A549 (cell line): ENCODE measurements at regions not wholly inside any gene's neighbourhood (a gene's known extent, or its start where the extent isn't known, plus 50 kb on each side); places are given as distances from the start of the nearest gene placed in this dataset.

Source experiments
- ATAC-seq, 2 experiments: fragments of 200-7000 bp in 1 of 2; fragments of >200 bp in 1 of 2; cut with Nextera tagmentation in 1 of 2; cut with Tn5 transposase in 1 of 2; 3 replicates each; pipeline versions ENCODE4 v1.8.0 to v1.9.1; 2018 to 2020; ENCODE audit warnings: mild to moderate bottlenecking in 1 of 2, moderate library complexity in 1 of 2
- CTCF ChIA-PET: fragments of 300-600 bp; sonication (Branson Sonifier 250); formaldehyde crosslinking; extraction: SDS; loops from one replicate; lab custom pipeline; 2021; ENCODE audit warnings: antibody characterized with exemption, inconsistent platforms; lab: Yijun Ruan, JAX
- POLR2A ChIA-PET: fragments of 350-600 bp; formaldehyde crosslinking; extraction: SDS; loops from one replicate; lab custom pipeline; 2021; ENCODE audit warnings: antibody characterized with exemption, inconsistent platforms; lab: Yijun Ruan, JAX
- DNase-seq, 2 experiments: peaks; one replicate each; pipeline versions ENCODE4 v3.0.0 to v3.0.0-alpha.2; 2011 to 2016; ENCODE audit warnings: low read depth in 1 of 2, low spot score in 1 of 2
- FAIRE-seq: peaks from 2 replicates; lab custom pipeline; 2011; peaks lifted over from hg19 to GRCh38; lab: Jason Lieb, UNC
- H3K27ac ChIP-seq, 2 experiments: fragments of >200 bp; sonication (Bioruptor Twin); formaldehyde crosslinking; 3 replicates each; pipeline ENCODE4 v1.5.1; 2016 to 2017
- H3K4me1 ChIP-seq: fragments of >200 bp; sonication (Bioruptor Twin); formaldehyde crosslinking; 3 replicates; pipeline ENCODE4 v1.6.1; 2016
- H3K4me2 ChIP-seq: fragments of >200 bp; sonication (Bioruptor Twin); formaldehyde crosslinking; 3 replicates; pipeline ENCODE4 v1.6.1; 2016
- H3K4me3 ChIP-seq: fragments of >200 bp; sonication (Bioruptor Twin); formaldehyde crosslinking; 3 replicates; pipeline ENCODE4 v1.5.1; 2016
- H3K9me3 ChIP-seq: fragments of >200 bp; sonication (Bioruptor Twin); formaldehyde crosslinking; 3 replicates; pipeline ENCODE4 v1.6.1; 2016
- ATOH8 ChIP-seq: fragments of 250-450 bp; sonication (Bioruptor Pico); IDR thresholded peaks from 2 replicates; pipeline ENCODE4 v1.5.0; 2020; ENCODE audit warnings: low read depth, mild to moderate bottlenecking, moderate library complexity
- BCL3 ChIP-seq: fragments of >200 bp; sonication (Bioruptor Twin); formaldehyde crosslinking; IDR thresholded peaks from 3 replicates; pipeline ENCODE4 v1.6.1; 2016
- BHLHE40 ChIP-seq: IDR thresholded peaks from 2 replicates; pipeline ENCODE4 v1.6.1; 2012; ENCODE audit warnings: low read depth, low read length, inconsistent platforms
- CHD4 ChIP-seq: fragments of 200-600 bp; sonication (generic); IDR thresholded peaks from 2 replicates; pipeline ENCODE4 v1.6.1; 2016; ENCODE audit warnings: antibody characterized with exemption, mild to moderate bottlenecking, borderline replicate concordance
- E2F6 ChIP-seq: IDR thresholded peaks from 2 replicates; pipeline ENCODE4 v1.6.1; 2012; ENCODE audit warnings: low read depth, borderline replicate concordance
- ELK1 ChIP-seq: fragments of 150-350 bp; IDR thresholded peaks from 2 replicates; pipeline ENCODE4 v1.6.1; 2014; ENCODE audit warnings: low read depth, mild to moderate bottlenecking, low read length
- EP300 ChIP-seq, 2 experiments: fragments of >200 bp; sonication (Bioruptor Twin); formaldehyde crosslinking; IDR thresholded peaks; 2 replicates in 1 of 2; 3 replicates in 1 of 2; pipeline ENCODE4 v1.6.1; 2016 to 2017
- ESRRA ChIP-seq: fragments of 150-350 bp; IDR thresholded peaks from 2 replicates; pipeline ENCODE4 v1.6.1; 2014; ENCODE audit warnings: mild to moderate bottlenecking, low read length, borderline replicate concordance
- FOSB ChIP-seq: fragments of 250-450 bp; sonication (Bioruptor Pico); IDR thresholded peaks from 2 replicates; pipeline ENCODE4 v1.5.0; 2020; ENCODE audit warnings: mild to moderate bottlenecking, moderate library complexity
- FOXS1 ChIP-seq: fragments of 250-450 bp; sonication (Bioruptor Pico); IDR thresholded peaks from 2 replicates; pipeline ENCODE4 v1.5.0; 2020; ENCODE audit warnings: mild to moderate bottlenecking, moderate library complexity
- GATA3 ChIP-seq: IDR thresholded peaks from 2 replicates; pipeline ENCODE4 v1.6.1; 2012; ENCODE audit warnings: borderline replicate concordance
- HMGXB4 ChIP-seq: fragments of 250-450 bp; sonication (Bioruptor Pico); IDR thresholded peaks from 2 replicates; pipeline ENCODE4 v1.5.0; 2021; ENCODE audit warnings: mild to moderate bottlenecking, moderate library complexity, borderline replicate concordance
- JUN ChIP-seq, 2 experiments: fragments of >200 bp; sonication (Bioruptor Twin); formaldehyde crosslinking; IDR thresholded peaks; 2 replicates in 1 of 2; 3 replicates in 1 of 2; pipeline ENCODE4 v1.6.1; 2016 to 2017
- MAFK ChIP-seq: fragments of 450-650 bp; IDR thresholded peaks from 2 replicates; pipeline ENCODE4 v1.6.1; 2014; ENCODE audit not compliant: partially characterized antibody
- NFE2L2 ChIP-seq: fragments of 150-350 bp; conservative IDR thresholded peaks from 2 replicates; pipeline ENCODE4 v1.6.1; 2014; ENCODE audit warnings: low read length
- PBX3 ChIP-seq: IDR thresholded peaks from 2 replicates; pipeline ENCODE4 v1.6.1; 2012
- RARB ChIP-seq: fragments of 250-450 bp; sonication (Bioruptor Pico); IDR thresholded peaks from 2 replicates; pipeline ENCODE4 v1.8.0; 2021; ENCODE audit warnings: mild to moderate bottlenecking, moderate library complexity
- RCOR1 ChIP-seq: fragments of 150-350 bp; IDR thresholded peaks from 2 replicates; pipeline ENCODE4 v1.6.1; 2014; ENCODE audit warnings: antibody characterized with exemption, low read length, low read depth
- RFX5 ChIP-seq: fragments of 450-650 bp; IDR thresholded peaks from 2 replicates; pipeline ENCODE4 v1.7.1; 2014; ENCODE audit warnings: antibody characterized with exemption, mild to moderate bottlenecking, moderate library complexity
- SMC3 ChIP-seq: fragments of >200 bp; sonication (Bioruptor Twin); formaldehyde crosslinking; IDR thresholded peaks from 3 replicates; pipeline ENCODE4 v1.6.1; 2018; ENCODE audit warnings: inconsistent platforms
- TP53 ChIP-seq: fragments of 250-450 bp; sonication (Bioruptor Pico); IDR thresholded peaks from 2 replicates; pipeline ENCODE4 v1.5.0; 2021; ENCODE audit warnings: mild to moderate bottlenecking, moderate library complexity
- WGBS: methylation state at CpG from one replicate; pipeline ENCODE4 v1.1.6; 2017; ENCODE audit errors: missing lambda C conversion rate; 5-methylcytosine and 5-hydroxymethylcytosine counted together

- ChIA-PET POLR2A (no interaction called here), CTCF (interaction anchor here (1.1 kb wide), 1 partner anchor 13 kb away, joined by 3 read pairs; no protein-coding TSS in a partner anchor)
- DNase-seq (no peak), ATAC-seq (no peak), FAIRE-seq (no peak)
- Histone ChIP-seq H3K4me2 (no peak overlapping the region), H3K4me1 (no peaks in the 10 kb centered on the region), H3K9me3 (no peaks in the 10 kb centered on the region), H3K27ac (no peak overlapping the region), H3K4me3 (no peak overlapping the region)
- WGBS, result 17% methylated on average over 5 of the region's 5 CpGs
- TF ChIP-seq PBX3 (no peak), E2F6 (no peak), CHD4 (no peak), GATA3 (no peak), TP53 (CRISPR knock-in tag) (no peak), BCL3 (no peak), FOSB (CRISPR knock-in tag) (no peak), BHLHE40 (no peak), NFE2L2 (no peak), RFX5 (no peak), EP300 (IDR thresholded peaks at IDR 0.05) (no peak), RCOR1 (no peak), SMC3 (no peak), JUN (IDR thresholded peaks at IDR 0.05) (no peak), ELK1 (no peak), RARB (no peak)
These were observed 445.4 kb downstream of the GALC start for GRCh38 chr14:87547536-87547935.

- CTCF ChIA-PET, result no interaction called here
- Histone ChIP-seq H3K9me3 (no peaks in the 10 kb centered on the region), H3K4me3 (no peak overlapping the region), H3K4me2 (no peak overlapping the region), H3K4me1 (no peaks in the 10 kb centered on the region), H3K27ac (no peak overlapping the region)
- no peak for ATAC-seq
- POLR2A ChIA-PET, result no interaction called here
- no peak for DNase-seq
- TF ChIP-seq HMGXB4 (CRISPR knock-in tag) (no peak), ESRRA (no peak), MAFK (no peak)
- WGBS, result 9% methylated on average over 5 of the region's 5 CpGs
- FAIRE-seq, result no peak
These were observed 450.7 kb downstream of the GALC start for GRCh38 chr14:87542288-87542687.

GRCh38 chr14:87540339-87540738 is 452.6 kb downstream of the GALC start:
- WGBS, result 2% methylated on average over 2 of the region's 2 CpGs
- H3K4me1 ChIP-seq, result no peaks in the 10 kb centered on the region
- H3K9me3 ChIP-seq, result no peaks in the 10 kb centered on the region
- TF ChIP-seq PBX3 (no peak), ATOH8 (no peak), FOXS1 (no peak), ESRRA (no peak)
- no peak overlapping the region for H3K4me2 ChIP-seq
- H3K4me3 ChIP-seq, result no peak overlapping the region
- no peak for ATAC-seq
- POLR2A ChIA-PET, result no interaction called here
- DNase-seq, result no peak
- H3K27ac ChIP-seq, result no peak overlapping the region
- FAIRE-seq, result no peak
- CTCF ChIA-PET, result interaction anchor here (0.5 kb wide), 1 partner anchor 46 kb away, joined by 3 read pairs; no protein-coding TSS in a partner anchor
